HS-5 (cell line): ENCODE measurements at regions not wholly inside any gene's neighbourhood (a gene's known extent, or its start where the extent isn't known, plus 50 kb on each side); places are given as distances from the start of the nearest gene placed in this dataset.
A peak's percentile ranks its signal among the peaks of the same experiment; 100 is the strongest.
"Not testable (repeated sequence)": the region's sequence is repeated elsewhere in the genome, so short reads cannot be mapped to it uniquely, and the experiment has no call there.

Source experiments
- DNase-seq: peaks from one replicate; pipeline ENCODE4 v3.0.0-alpha.2; 2012; ENCODE audit warnings: low read depth

- DNase-seq: no peak
Observed at GRCh38 chr3:34876997-34877396, 762.3 kb upstream of the ARPP21 start.

DNA sequence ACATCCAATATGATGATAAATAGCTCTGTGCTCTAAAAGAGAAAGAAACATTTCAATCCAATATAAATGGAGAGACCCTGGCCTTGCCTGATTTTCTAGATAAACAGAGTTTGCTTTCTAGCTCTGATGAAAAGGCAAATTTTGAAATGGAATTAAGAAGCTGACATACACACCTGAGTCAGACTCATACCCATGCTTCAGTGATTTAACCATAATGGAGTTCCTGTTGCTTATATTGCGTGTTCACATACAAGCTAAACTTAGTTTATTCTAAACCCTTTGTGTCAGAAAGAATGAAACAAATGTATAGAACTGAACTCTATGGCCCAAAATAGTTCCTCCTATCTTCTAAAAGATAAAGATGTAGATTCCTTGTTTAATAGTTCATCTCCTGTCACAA is 760.8 kb upstream of the ARPP21 start:
- DNase-seq: no peak

- DNase-seq: no peak
Observed at GRCh38 chr3:34881026-34881425, 758.3 kb upstream of the ARPP21 start.

DNA sequence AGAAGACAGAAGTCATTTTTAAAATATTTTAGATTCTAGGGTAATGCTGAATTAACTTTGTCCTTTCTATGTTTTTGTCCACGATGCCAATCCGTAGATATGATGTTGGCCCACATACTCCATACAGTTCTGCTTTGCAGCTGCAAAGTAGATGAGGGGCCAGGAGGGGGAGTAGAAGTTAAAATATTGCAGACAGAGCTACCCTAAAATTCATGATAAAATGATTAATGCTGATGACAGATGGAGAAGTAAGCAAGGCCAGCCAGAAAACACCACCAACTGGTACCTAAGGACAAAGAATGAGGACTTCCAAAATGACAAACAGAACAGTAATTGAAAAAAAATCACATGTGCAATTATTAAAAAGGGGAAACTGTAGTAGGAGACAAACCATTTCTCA is 756.6 kb upstream of the ARPP21 start:
- DNase-seq: no peak

GRCh38 chr3:34884007-34884406 is 755.3 kb upstream of the ARPP21 start:
- DNase-seq: no peak

- DNase-seq: no peak
Observed at GRCh38 chr3:34886443-34886842, 752.9 kb upstream of the ARPP21 start.

DNA sequence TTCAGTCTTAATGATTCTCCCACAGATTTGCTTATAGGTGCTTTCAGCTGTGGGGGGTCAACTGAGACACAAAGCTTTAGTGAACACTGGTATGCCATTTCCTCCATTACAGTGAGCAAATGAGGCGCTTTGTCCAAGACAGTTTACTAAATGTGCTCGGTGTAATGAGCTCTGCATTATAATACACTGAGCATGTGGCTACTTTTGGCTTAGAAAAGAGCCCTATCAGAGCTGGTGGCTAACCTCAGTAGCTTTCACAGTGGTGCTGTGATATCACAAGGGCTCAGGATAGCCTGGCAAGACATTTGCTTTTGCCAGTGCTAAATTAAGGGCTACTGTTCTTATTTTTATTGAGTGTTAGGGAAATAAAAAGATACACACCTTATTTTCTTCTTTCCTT is 749.7 kb upstream of the ARPP21 start:
- no peak for DNase-seq

- DNase-seq: no peak
Observed at GRCh38 chr3:34890247-34890646, 749.1 kb upstream of the ARPP21 start.

DNA sequence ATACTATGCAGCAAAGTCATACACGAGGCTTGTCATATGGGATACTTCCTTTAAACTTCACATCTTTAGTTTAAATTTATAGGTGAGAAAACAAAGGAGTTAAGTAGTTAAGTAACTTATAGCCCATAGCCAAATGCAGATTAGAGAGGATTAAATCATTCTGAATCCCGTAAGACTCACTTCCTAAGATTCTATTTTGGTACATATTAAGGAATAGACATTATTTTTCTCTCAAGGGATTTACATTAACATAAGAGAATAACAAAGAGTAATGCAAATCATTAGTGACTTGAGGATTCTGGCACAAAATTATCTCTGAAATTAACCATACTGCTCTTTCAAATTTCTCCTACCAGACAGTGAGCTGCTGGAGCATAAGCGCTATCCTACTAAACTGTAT is 747.4 kb upstream of the ARPP21 start:
- no peak for DNase-seq

DNA sequence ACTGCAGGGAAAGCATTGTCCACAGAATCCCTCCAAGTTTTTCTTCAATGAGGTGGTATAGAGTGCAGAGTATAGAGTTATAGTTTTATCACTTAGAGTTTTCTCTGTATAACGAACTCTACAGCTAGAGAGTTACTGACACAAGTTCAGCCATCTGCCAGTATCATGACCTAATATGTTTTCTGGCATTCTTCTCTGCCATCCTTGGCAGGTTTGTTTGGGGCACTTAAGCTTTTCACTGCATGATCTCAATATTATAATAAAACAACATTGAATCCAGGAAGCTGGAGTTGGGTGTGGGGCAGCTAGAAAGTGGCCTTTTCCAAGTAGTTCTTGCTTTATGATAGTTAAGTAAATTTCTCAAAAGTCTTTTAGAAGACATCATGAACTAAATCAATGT is 743.5 kb upstream of the ARPP21 start:
- no peak for DNase-seq

DNA sequence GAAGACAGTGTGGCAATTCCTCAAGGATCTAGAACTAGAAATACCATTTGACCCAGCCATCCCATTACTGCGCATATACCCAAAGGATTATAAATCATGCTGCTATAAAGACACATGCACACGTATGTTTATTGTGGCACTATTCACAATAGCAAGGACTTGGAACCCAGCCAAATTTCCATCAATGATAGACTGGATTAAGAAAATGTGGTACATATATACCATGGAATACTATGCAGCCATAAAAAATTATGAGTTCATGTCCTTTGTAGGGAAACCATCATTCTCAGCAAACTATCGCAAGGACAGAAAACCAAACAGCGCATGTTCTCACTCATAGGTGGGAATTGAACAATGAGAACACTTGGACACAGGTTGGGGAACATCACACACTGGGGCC is 729.6 kb upstream of the ARPP21 start:
- DNase-seq: not testable (repeated sequence)

DNA sequence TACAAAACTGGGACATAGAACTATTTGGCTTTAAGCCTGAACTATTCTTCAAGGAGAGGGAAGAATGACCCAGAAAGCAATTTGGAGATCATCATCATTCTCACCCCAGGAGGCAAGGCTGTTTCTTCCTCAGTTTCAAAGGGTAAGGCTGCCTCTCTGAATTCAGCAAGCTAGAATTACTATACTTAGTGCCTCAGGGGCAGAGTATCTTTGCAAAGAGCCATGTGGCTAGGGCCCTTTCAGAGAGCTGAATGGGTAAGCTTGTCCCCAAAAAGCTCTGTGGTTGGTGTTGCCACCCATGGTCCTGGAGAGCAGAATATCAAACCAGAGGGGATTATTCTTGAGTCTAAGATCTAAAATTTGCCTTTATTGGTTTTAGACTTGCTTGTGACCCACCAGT is 720.3 kb upstream of the ARPP21 start:
- no peak for DNase-seq

GRCh38 chr3:34920806-34921205 is 718.5 kb upstream of the ARPP21 start:
- DNase-seq: no peak

DNA sequence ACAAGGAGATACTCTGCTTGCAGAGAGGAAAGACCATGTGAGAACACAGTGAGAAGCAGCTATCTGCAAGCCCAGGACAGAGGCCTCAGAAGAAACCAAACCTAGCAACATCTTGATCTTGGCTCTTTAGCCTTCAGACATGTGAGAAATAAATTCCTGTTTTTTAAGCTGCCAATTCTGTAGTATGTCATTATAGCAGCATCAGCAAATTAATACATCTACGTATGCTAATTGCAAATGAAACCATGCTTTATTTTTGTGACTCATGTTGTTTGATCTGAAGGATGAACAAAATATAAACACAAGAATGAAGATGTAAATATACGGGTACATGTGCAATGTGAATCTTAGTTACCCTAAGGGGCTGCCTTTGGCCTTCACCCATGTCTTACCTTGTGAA is 714.4 kb upstream of the ARPP21 start:
- no peak for DNase-seq

DNA sequence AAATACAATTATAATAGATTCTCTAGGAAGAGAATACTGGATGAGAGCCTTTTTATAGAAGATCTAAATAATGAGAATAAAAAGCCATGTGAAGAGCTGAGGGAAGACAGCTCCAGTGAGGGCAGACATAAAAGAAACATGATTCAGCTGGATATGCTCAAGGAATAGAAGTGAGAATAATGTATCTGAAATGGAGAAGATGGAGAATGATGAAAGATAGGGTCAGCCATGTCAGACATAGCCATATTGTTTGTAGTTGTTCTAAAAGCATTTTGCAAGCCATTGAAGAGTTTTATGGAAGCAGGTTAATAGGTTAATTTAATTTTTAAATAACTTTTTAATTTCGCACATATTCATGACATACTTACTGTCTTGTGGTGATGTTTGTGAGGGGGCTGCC is 713.5 kb upstream of the ARPP21 start:
- DNase-seq: no peak

- DNase-seq: no peak
Observed at GRCh38 chr3:34929036-34929435, 710.3 kb upstream of the ARPP21 start.

- DNase-seq: no peak
Observed at GRCh38 chr3:34934660-34935059, 704.7 kb upstream of the ARPP21 start.

DNA sequence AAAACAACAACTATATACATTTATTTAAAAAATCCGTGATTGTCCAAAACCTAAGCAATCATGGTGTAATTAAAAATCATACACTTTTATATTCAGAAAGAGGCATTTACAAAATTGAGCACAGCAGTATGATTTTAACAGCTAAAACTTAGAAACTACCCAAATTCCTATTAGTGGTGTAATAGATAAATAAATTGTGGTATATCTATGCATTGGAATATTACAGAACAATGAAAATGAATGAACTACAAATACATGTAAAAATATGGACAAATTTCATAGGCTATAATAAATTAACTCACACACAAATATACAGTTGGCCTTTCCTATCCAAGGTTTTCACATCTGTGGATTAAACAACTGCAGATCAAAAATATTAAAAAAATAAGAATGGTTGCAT is 700.5 kb upstream of the ARPP21 start:
- DNase-seq: no peak

- no peak for DNase-seq
Observed at GRCh38 chr3:34942256-34942655, 697.1 kb upstream of the ARPP21 start.

GRCh38 chr3:34947834-34948233 is 691.5 kb upstream of the ARPP21 start:
- DNase-seq: peak; percentile 56

- peak; percentile 5 for DNase-seq
Observed at GRCh38 chr3:34948517-34948916, 690.8 kb upstream of the ARPP21 start.

DNA sequence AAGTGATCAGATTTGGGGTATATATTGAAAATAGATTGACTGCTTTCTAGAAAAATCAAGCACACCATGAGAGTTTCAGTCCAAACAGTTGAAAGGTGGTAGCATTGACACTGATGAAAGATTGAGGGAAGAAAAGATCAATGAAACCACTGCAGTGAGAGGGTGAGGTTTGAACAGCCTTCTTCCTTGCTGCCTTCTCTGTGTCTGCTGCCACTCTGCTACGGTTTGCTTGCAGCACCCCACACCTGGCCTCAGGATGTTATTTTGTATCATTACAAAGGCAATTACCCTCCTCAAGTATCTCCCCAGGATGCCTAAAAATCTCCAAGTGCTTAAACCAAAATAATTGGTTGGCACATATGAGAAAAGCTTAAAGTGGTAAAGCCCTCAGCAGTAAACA is 683.6 kb upstream of the ARPP21 start:
- no peak for DNase-seq

GRCh38 chr3:34956511-34956910 is 682.8 kb upstream of the ARPP21 start:
- DNase-seq: no peak

GRCh38 chr3:34957677-34958076 is 681.6 kb upstream of the ARPP21 start:
- peak; percentile 57 for DNase-seq

GRCh38 chr3:34969513-34969912 is 669.8 kb upstream of the ARPP21 start:
- DNase-seq: no peak
